Dermis blood vessel endothelial cell (primary cell): ENCODE measurements at regions not wholly inside any gene's neighbourhood (a gene's known extent, or its start where the extent isn't known, plus 50 kb on each side); places are given as distances from the start of the nearest gene placed in this dataset.
A peak's percentile ranks its signal among the peaks of the same experiment; 100 is the strongest.

Experiments
- DNase-seq: peaks from one replicate; pipeline ENCODE4 v3.0.0; 2010

DNA sequence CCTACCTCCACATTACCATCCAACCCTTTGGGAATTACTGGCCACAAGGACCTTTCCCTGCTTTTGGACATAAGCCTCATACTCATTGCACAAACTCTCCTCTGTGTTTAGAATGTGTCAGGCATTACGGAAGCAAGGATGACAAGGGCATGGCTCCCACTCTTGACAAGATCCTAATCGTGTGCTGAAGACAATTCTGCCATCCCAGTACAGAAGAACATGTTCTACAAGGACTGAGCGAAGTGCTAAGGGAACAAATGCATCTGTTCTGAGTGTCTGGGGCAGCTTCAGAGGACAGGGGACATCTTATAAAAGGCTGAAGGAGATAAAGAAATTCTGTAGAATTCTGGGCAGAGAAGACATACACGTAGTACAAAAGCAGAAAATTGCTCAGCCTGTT is 378.5 kb upstream of the CAMK1G start:
- DNase-seq, result no peak

DNA sequence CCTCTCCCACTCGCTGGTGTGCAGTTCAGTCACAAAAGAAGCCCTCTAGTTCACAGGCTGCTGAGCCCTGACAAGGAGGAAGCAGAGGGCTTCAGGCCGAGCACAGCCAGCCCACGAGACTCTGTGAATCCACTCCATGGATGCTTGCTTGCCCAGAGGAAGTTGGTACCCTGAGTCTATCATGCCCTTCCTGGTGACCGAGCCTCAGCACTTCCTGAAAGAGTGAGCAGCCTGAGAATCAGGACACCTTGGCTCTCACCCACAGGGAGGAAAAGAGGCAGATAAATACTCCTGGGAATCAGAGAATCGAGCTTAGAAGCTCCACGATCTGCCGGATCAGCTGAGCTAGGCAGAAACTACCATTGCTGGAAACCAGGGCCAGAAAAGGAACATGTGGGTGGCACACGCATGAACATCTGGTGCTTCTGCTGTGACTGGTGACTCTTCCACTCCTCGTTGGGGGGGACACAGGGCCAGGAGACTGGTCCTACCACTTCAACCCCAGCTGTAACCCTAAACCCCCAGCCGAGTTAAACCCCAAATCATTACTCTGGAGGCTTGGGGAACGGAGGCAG is 376.3 kb upstream of the CAMK1G start:
- peak; percentile 2 for DNase-seq

DNA sequence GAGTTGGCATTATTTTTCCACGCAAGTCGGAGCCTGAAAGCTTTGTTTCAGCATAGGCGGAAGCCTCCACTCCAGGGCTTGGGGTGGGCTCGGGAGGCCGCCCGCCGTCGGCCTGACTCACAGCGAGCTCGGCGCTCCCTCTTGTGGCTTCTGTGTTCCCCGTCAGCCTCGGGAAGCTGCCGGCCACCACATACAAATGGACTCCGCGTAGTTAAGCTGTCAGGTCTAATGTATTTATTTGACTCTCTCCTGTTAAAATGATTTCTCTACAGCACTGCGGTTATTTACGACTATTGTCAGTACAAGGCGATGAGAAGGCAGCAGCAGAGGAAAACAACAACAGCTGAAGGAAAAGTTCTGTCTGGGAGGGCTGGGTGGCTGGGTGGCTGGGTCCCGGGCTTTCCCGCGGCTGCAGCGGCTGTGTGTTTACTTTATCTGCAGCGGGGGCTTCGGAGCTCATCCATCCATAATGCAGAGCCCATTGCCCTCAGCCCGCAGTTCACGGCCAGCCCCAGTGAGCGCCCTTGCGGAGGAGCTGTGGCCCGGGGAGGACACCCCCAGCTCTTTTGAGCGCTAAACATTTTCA is 375.7 kb upstream of the CAMK1G start:
- peak; percentile 81 for DNase-seq

DNA sequence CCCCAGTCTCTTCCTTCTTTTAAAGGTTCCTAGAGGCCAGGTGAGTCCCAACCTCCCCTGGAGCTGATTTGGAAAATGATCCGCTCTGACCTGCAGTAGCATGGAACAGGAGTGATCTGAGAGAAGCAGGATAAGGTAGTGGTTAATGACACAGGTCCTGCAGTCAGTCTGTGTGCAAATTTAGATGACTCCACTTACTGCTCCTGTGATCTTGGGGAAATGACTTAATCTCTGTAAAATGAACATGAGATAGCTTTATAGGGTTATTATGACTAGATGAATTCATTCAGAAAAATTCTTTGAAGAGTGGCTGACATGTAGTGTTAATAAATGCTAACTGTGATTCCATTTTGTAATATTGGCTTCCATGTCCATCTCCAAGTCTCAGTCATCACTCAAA is 374.9 kb upstream of the CAMK1G start:
- no peak for DNase-seq

DNA sequence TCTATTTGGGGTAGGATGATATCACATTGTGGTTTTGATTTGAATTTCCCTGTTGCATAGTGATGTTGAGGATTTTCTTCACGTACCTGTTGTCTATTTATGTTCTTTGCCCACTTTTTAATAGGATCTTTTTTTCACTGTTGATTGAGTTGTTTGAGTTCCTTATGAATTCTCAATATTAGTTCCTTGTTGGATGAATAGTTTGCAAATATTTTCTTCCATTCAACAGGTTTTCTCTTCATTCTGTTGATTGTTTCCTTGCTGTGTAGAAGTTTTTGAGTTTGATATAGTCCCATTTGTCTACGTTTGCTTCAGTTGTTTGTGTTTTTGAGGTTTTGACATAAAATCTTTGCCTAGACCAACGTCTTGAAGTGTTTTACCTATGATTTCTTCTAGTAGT is 369.5 kb upstream of the CAMK1G start:
- DNase-seq, result no peak

DNA sequence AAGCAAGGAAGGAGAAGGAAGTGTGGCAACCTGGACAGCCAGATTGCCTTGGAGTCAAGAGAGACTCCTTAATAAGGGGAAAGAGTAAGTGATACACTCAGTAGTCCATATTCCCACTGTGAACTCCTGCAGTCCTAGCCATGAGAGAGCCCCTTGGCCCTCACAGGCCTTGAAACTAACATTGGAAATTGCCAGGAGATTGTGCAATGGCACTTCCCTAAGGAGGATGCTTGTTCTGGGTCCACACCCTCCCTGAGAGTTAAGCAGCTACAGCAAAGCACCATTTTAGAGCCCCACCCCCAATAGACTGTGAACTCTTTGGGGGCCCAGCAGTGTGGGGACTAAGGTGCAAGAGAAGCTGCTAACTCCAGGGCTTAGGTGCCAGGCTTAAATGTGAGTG is 367.7 kb upstream of the CAMK1G start:
- DNase-seq, result no peak

DNA sequence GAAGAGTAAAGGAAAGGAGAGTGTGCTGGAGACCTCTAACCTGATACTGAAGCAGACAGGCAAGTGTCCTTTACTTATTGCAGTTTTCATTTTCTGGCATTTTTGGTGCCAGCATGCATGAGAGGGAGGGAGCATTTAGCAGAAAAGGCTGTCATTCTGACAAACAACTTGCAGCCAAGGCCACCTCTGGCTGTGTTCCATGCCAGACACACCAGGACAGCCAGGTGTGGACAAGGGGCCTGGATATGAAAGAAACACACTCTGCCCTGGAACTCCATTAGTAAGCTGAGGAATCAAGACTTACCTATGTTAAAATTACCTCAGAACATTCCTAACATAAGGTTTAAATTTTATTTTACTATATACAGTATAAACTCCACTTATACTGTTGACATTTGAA is 365.4 kb upstream of the CAMK1G start:
- no peak for DNase-seq

DNA sequence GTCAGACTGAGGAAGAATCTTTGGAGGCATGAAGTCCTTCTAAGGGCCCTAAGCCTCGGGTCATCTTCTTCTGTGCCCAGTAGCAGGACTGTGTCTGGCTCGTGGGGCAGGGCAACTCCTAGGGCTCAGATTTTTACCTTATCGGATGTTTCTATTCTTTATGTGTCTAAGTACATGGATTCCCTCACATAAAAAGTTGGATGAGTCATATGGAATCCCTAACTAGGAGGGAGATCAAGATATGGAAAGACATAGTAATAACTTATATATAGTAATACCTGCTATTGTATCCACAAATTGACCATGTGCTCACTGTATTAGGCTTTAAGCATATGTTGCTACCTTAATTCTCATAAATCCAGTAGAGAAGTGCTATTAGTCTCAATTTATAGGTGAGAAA is 364.5 kb upstream of the CAMK1G start:
- DNase-seq, result no peak

DNA sequence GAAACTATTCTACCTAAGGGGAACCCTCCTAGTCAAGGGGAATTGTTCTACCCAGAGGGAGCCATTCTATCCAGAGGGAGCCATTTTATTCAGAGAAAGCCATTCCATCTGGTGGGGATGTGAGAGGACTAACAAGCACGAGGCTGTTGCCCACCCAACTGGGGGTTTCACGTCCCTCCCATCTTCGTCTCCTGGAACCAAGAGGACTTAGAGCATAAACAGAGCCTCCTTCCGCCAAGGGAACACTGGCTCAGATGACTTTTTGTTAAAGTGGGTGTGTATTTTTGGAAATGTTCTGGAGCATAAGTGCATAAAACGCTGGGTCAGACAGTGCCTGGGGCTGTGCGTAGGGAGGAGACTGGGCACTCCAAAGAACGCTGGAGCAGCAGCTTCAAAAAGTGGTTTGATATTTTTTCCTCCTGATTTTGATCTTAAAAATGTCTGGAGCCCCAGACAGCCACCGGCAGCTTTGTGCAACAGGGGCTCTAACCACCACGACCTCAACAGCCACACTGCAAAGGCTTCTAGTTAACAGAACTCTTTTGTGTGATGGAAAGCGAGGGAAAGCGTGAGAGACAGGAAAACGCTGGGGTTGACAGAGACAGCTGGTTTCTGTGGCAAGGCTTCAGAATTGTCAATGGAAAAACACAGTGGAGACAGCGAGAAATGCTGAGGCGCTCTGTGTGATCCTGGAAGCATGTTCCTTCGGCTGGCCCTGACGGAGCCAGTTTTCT is 363.6 kb upstream of the CAMK1G start:
- no peak for DNase-seq

DNA sequence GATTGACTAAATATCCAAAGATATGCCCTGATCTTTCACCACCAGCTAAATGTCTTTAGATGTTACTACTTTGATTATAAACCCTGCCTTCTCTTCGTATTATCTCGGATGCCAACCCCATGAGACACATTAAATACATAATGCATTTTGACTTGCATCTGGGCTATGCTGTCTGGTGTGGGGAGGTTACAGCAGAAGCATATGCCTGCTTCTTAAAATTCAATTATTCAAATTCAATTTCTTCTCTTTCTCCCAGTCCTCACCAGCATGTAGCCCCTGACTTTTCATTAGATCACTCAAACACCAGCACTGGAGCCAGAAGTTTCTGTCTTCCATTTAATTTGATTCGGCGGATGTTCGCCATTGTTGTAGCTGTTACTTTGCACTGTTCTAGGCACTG is 360.7 kb upstream of the CAMK1G start:
- DNase-seq, result no peak

DNA sequence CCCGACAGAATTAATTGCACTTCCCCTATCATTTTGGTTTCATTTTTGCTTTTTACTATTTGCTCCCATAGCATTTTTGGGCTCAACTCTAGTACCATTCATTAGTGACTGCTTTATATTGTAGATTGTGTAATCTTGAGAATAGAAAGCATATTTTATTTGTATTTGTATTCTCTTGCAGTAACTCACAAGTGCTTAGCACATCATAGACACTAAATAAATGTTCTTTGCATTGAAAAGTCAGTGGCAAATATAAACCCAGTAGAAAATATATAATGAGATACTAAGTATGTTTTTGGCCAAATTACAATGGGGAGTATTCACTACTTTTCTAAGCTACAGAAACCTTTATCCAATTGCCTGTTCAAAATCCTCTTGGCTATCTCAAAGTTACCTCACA is 359.7 kb upstream of the CAMK1G start:
- no peak for DNase-seq

DNA sequence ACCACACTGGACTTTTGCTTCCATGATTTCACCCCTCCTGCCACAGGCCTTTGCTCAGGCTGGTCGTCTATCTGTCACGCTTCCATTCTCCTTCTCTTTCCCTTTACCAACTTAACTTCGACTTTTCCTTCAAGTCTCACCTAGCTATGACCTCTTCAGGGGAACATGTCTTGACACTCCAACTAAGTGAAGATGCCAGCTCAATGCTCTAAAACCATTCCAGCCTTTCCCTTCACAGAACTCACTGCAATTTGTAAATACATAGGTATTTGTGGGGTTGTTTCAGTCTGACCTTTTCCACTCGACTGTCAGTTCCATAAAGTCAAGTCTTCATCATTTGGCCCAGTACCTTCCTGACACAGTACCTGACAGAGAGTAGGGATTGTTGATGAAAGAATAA is 358.6 kb upstream of the CAMK1G start:
- DNase-seq, result no peak

DNA sequence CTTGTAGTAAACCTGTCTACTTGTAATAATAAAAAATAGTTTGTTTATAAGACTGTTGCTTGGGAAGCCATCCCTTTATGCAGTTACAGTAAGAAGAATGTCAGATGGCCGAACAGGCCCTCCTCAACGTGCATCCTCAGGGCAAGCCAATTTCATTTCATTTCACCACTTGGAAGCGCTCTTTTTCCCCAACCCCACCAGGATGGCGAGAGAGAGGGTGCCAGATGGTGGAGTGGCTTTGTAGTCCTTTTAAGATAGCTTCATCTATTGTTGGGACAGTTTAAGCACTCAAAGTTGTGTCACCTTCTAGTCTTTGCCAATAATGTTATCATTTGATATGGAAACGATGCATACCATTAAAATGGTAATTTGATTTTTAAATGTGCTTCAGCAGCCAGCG is 356.3 kb upstream of the CAMK1G start:
- no peak for DNase-seq

DNA sequence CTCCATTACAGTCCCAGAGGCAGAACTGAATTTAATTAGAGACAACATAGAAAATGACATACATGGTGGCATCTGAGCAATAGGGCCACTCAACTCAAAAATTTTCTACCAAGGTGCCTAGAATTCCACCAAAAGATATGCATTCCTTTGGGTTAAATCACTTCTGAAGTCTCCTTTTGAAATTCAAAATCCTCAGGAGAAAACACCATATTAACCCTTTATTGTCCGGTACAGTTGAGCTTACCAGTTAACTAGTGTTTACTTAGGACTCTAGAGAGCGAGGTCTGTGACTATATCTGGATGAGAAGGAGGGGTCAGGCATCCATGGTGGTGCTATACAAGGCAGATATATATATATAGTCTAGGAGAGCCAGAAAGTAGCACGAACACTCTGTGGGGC is 355.6 kb upstream of the CAMK1G start:
- DNase-seq, result no peak

DNA sequence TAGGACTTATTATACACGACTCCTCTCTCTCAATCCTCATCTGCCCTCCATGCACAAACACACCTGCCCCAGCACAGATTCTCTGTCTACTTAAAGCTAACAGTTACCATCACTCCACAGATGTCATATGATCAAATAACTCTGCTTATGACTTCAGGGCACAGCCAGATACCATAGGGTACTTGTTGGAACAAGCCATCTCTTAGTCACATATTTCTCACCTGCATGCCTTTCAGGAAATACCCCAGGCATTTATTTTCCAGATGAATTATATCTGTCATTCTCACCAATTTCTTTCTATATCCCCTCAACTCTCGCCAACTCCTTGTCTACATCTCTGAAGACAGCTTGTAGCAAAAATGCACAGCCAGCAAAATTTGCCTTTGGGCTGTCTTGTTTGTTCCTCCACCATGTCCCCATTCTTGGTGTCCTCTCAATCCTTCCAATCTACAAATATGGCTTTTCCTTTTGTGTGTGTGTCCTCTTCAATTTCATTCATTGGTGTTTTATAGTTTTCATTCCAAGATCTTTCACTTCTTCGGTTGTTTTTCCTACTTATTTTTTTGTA is 353.9 kb upstream of the CAMK1G start:
- no peak for DNase-seq

DNA sequence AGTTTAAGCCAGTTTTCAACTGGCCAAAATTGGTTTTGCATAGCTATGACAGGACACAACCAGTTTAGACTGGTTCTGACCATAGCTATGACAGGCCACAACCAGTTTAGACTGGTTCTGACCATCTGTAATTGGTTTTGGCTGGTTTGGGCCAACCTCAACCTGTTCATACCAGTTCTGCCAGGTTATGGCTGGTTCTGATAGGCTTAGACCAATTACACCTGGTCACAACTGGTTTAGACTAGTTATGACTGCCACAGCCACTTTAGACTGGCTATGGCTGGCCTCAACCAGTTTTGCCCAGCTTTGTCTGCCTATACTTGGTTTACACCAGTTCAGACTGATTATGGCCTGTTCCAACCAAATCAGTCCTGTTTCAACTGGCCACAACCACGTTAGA is 353.2 kb upstream of the CAMK1G start:
- no peak for DNase-seq

DNA sequence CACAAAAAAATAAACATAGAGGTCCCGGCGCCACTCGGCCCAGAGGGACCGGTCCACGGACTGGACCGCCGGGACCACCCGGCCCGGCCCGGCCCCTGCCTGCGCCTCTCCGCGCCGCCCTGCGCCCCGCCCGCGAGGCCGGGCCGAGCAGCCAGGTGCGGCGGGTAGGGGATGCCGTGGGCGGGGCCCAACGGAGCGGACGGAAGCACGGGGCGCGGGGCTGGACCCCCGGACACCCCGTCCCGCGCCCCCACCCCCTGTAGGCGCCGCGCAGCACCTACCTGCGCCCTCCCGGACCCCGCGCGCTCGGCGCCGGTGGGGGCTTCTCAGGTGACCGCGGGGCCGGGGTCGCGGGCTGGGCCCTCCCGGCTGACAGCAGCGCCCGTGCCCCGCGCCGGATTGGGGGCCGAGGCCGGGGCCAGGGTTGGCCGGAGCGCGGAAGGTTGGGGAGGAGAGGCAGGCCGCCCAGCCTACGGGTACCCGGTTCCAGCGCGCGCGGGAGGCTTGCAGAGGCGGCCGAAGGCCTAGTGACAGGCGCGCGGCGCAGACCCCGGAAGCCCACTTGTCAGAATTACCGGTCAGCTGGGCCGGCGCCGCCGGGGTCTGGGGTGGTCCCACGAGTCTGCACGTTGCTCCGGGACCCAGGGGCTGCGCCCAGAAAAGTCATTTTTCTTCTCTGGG is 351.9 kb upstream of the CAMK1G start:
- DNase-seq, result no peak

DNA sequence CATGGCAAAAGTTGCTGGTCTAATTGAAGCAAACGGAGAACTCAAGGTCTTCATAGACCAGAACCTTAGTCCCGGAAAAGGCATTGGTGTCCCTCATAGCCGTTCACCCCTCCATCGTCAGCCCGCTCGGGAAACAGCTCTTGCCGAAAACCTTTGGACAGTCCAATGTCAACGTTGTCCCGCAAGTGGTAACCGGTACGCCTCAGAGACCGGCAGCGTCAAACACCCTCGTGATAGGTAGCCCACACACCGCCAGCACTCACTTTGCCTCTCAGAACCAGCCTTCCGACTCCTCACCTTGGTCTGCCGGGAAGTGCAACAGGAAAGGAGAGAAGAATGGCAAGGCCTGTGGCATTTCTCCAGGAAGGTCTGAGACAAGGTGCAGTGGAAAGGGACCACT is 351.3 kb upstream of the CAMK1G start:
- no peak for DNase-seq

DNA sequence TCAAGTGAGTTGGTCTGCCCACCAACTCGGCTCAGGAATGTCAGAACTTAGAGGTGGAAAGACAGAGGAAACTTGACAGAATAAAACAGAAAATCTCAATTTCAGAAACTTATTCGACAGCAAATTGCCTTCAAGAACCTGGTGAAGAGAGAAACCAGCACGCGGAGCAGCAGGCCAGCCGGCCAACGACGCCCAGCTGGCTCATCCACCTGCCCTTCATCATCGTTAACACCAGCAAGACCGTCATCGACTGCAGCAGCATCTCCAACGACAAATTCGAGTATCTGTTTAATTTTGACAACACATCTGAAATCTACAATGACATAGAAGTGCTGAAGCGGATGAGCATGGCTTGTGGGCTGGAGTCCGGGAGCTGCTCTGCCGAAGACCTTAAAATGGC is 350.8 kb upstream of the CAMK1G start:
- no peak for DNase-seq

DNA sequence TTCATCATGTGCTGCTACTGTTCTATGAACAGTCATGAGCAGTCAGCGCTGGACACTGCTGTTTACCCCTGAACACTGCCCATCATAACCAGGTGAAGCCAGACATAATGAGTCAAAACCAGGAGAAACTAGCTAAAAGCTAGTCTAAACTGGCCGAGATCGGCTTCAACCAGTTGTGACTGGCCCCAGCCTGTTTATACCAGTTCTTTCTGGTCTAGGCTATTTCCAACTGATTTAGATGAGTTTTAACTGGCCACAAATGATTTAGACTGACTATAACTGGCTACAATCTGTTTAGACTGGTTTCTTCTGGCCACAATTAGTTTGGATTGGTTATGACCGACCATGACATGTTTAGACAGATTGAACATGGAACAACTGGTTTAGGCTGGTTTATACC is 348.3 kb upstream of the CAMK1G start:
- no peak for DNase-seq

DNA sequence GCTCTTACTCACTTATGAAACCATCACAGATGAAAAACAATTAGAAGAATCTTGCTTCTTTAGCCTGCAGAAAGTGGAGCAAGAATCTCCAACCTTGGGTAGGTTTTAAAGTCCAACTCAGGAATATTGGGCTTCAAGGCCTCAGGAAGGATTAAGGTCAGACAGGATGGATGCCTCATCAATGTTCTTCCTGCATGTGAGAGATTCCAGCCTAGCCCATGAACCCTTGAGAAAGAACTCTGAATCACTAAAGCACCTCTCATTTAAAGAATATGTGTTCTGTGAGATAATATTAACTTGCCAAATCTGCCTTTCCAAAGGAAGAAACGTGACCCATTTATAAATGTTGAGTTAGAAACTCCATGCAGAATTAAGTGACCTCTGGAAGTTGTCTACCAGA is 345.2 kb upstream of the CAMK1G start:
- peak; percentile 34 for DNase-seq

DNA sequence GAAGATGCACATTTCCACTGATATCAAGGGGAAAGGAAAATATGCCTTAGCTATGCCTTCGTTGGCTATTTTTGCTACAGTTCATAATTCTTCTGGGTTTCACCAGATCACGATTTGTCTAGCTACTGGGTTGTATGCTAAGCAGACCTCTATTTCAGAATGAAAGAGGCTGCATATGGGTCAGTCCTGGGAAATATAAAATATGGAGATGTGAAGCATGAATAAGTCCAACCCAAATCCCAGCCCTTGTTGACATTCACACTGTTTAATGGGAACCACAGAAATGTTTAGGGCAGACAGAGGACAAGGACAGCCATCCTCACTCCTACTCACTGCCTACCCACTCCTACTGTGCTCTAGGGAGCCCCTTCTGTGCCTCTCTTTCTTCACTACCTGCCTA is 343.2 kb upstream of the CAMK1G start:
- DNase-seq, result no peak

DNA sequence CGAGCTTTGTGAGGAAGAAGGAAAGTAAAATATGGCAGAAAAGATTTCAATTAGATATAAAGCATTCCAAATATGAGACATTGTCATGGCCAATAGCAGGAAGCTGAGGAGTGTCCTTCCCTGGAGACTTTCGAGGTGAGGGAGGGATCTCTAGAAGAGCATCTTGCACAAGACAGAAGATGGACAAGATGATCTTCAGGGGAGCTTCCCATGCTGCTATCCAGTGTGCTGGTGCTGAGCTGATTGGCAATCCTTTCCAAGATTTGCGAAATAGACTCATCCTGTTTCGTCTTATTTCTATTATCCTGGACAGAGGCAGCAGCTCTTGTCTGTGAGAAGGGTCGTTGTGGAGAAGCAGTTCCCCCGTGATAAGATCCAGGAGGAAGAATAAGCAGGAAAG is 342.0 kb upstream of the CAMK1G start:
- no peak for DNase-seq
